Cardiac fibroblast (primary cell): ENCODE measurements at regions not wholly inside any gene's neighbourhood (a gene's known extent, or its start where the extent isn't known, plus 50 kb on each side); places are given as distances from the start of the nearest gene placed in this dataset.
"Not testable (repeated sequence)": the region's sequence is repeated elsewhere in the genome, so short reads cannot be mapped to it uniquely, and the experiment has no call there.

Experiments used
- DNase-seq, 2 donors: peaks; one replicate each; pipeline versions ENCODE4 v3.0.0 to v3.0.0-alpha.2; 2010; ENCODE audit warnings: low read depth in 2 of 2
- H3K4me3 ChIP-seq, 2 donors: replicated peaks in 1 of 2; 1 replicate in 1 of 2; 2 replicates in 1 of 2; pipeline ENCODE4 v1.5.1; 2011; ENCODE audit warnings: low read depth in 2 of 2, low read length in 2 of 2, mild to moderate bottlenecking in 2 of 2, moderate library complexity in 1 of 2
- CTCF ChIP-seq: IDR thresholded peaks from one replicate; pipeline ENCODE4 v1.5.1; 2011; ENCODE audit warnings: low read depth, mild to moderate bottlenecking, low read length, inconsistent platforms

DNA sequence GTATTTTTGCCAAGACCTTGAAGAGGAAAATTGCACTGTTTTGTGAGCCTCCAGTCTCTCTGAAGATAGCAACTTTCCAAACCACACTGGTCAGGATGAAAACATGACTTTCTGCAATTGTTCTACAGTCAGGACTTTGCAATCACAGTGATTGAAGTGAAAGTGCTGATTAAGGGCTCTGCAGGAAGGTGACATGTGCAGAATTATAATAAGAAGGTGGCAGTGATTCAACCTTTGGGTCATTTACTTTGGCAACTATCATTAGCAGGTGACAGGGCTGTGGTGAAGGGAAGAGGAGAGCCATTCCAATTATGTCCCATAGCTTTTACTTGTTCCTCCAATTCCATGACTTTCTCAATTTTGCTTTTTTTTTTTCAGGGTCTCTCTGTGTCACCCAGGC is 350.0 kb upstream of the FZD8 start:
- no peak for TF ChIP-seq CTCF
- H3K4me3 ChIP-seq: no peak overlapping the region
- DNase-seq: no peak

- DNase-seq: peak in 1 of 2 donors; percentile 17
- no peak overlapping the region for H3K4me3 ChIP-seq
- TF ChIP-seq CTCF: no peak
Measured at GRCh38 chr10:35986756-35987502, 344.8 kb upstream of the FZD8 start.

GRCh38 chr10:35979116-35979515 is 337.0 kb upstream of the FZD8 start:
- no peak for DNase-seq
- TF ChIP-seq CTCF: no peak
- no peak overlapping the region for H3K4me3 ChIP-seq

- not testable (repeated sequence) for DNase-seq, H3K4me3 ChIP-seq
Measured at GRCh38 chr10:35973912-35974591, 332.0 kb upstream of the FZD8 start.

- DNase-seq: no peak
- no peak overlapping the region for H3K4me3 ChIP-seq
- TF ChIP-seq CTCF: no peak
Measured at GRCh38 chr10:35972275-35972674, 330.2 kb upstream of the FZD8 start.

- no peak overlapping the region for H3K4me3 ChIP-seq
- no peak for DNase-seq
- TF ChIP-seq CTCF: no peak
Measured at GRCh38 chr10:35971397-35971796, 329.3 kb upstream of the FZD8 start.

DNA sequence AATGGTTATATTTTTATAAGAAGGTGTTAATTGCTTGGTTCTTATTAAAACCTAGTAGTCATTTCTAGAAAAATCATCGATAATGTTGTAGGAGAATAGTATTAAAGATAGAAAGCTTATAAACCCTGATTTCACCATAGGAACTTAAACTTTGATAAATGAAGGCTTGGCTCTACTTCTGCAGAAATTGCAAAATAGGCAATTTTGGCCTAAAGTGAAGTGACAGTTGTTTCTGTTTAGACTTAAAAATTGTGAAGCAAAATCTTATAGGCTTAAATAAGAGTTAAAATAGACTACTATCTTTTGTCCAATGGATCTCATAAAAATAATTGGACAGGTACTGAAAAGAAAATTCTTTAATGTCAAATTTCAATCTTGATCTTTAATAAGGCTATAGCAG is 321.6 kb upstream of the FZD8 start:
- no peak overlapping the region for H3K4me3 ChIP-seq
- TF ChIP-seq CTCF: no peak
- no peak for DNase-seq
